GM23338 (cell line): ENCODE measurements at regions not wholly inside any gene's neighbourhood (a gene's known extent, or its start where the extent isn't known, plus 50 kb on each side); places are given as distances from the start of the nearest gene placed in this dataset.

ENCODE experiments used
- ATAC-seq: fragments of 200-7000 bp; cut with Tn5 transposase; 3 replicates; pipeline ENCODE4 v1.9.1; 2020
- DNase-seq: peaks from one replicate; pipeline ENCODE4 v3.0.0-alpha.2; 2015; ENCODE audit warnings: low spot score
- H2AFZ ChIP-seq: fragments of 200-600 bp; sonication (generic); 2 replicates; pipeline ENCODE4 v1.8.0; 2016; ENCODE audit warnings: antibody characterized with exemption, mild to moderate bottlenecking, moderate library complexity
- H3F3A ChIP-seq: fragments of 200-600 bp; sonication (generic); replicated peaks from 2 replicates; pipeline ENCODE4 v1.8.0; 2017; ENCODE audit warnings: antibody characterized with exemption, mixed run types, low read depth
- H3K27ac ChIP-seq: fragments of 200-600 bp; sonication (generic); 2 replicates; pipeline ENCODE4 v1.6.1; 2016; ENCODE audit warnings: low read depth
- H3K27me3 ChIP-seq: fragments of 200-600 bp; sonication (generic); 2 replicates; pipeline ENCODE4 v1.8.0; 2016; ENCODE audit warnings: mild to moderate bottlenecking, mixed run types, moderate library complexity; ENCODE audit not compliant: insufficient read depth
- H3K36me3 ChIP-seq: fragments of 200-600 bp; sonication (generic); 2 replicates; pipeline ENCODE4 v1.8.0; 2016; ENCODE audit warnings: mild to moderate bottlenecking; ENCODE audit not compliant: insufficient read depth
- H3K4me1 ChIP-seq: fragments of 200-600 bp; sonication (generic); 2 replicates; pipeline ENCODE4 v1.8.0; 2016; ENCODE audit warnings: mild to moderate bottlenecking, moderate library complexity; ENCODE audit not compliant: insufficient read depth
- H3K4me2 ChIP-seq: fragments of 200-600 bp; sonication (generic); 2 replicates; pipeline ENCODE4 v1.7.1; 2017; ENCODE audit warnings: mixed run types
- H3K4me3 ChIP-seq: fragments of 200-600 bp; sonication (generic); 2 replicates; pipeline ENCODE4 v1.6.1; 2016; ENCODE audit warnings: mixed run types
- H3K79me2 ChIP-seq: fragments of 200-600 bp; sonication (generic); replicated peaks from 2 replicates; pipeline ENCODE4 v1.8.0; 2017; ENCODE audit warnings: mild to moderate bottlenecking; ENCODE audit not compliant: insufficient read depth
- H3K9me2 ChIP-seq: fragments of 200-600 bp; sonication (generic); 2 replicates; pipeline ENCODE4 v1.8.0; 2017; ENCODE audit not compliant: insufficient read depth
- H4K20me1 ChIP-seq: fragments of 200-600 bp; sonication (generic); replicated peaks from 2 replicates; pipeline ENCODE4 v1.8.0; 2017; ENCODE audit warnings: mild to moderate bottlenecking; ENCODE audit not compliant: insufficient read depth
- H3K27ac Mint-ChIP-seq: 2 replicates; pipeline ENCODE4 v1.8.0; 2020; ENCODE audit warnings: inconsistent platforms, mild to moderate bottlenecking, moderate library complexity, mixed read lengths
- H3K27me3 Mint-ChIP-seq: 3 replicates; pipeline ENCODE4 v1.8.0; 2022; ENCODE audit warnings: low read depth, mild to moderate bottlenecking, moderate library complexity, mixed read lengths, inconsistent platforms; ENCODE audit not compliant: insufficient read depth, poor library complexity
- H3K36me3 Mint-ChIP-seq: 3 replicates; pipeline ENCODE4 v1.8.0; 2021; ENCODE audit warnings: low read depth, mild to moderate bottlenecking, inconsistent platforms, moderate library complexity, mixed read lengths
- H3K4me1 Mint-ChIP-seq: 3 replicates; pipeline ENCODE4 v1.8.0; 2020; ENCODE audit warnings: mild to moderate bottlenecking, inconsistent platforms, mixed read lengths
- H3K4me3 Mint-ChIP-seq: 3 replicates; pipeline ENCODE4 v1.8.0; 2021; ENCODE audit warnings: moderate library complexity, mild to moderate bottlenecking, inconsistent platforms, mixed read lengths
- H3K9me3 Mint-ChIP-seq: 3 replicates; pipeline ENCODE4 v1.8.0; 2020; ENCODE audit warnings: moderate library complexity, mild to moderate bottlenecking, inconsistent platforms, mixed read lengths
- CREB1 ChIP-seq: fragments of 250-450 bp; sonication (Bioruptor Pico); IDR thresholded peaks from 2 replicates; pipeline ENCODE4 v1.5.0; 2020; ENCODE audit warnings: low read depth, mild to moderate bottlenecking, moderate library complexity
- CTCF ChIP-seq, 2 experiments: fragments of 200-600 bp in 1 of 2; sonication (generic) in 1 of 2; conservative IDR thresholded peaks; 2 replicates each; pipeline versions ENCODE4 v1.5.1 to v1.6.1; 2016 to 2017; ENCODE audit warnings: antibody characterized with exemption in 2 of 2, low read depth in 2 of 2, mild to moderate bottlenecking in 2 of 2, moderate library complexity in 1 of 2
- EZH2 ChIP-seq: fragments of 200-600 bp; sonication (generic); IDR thresholded peaks from one replicate; pipeline ENCODE4 v1.8.0; 2017; ENCODE audit warnings: antibody characterized with exemption, mild to moderate bottlenecking, low read depth; ENCODE audit not compliant: unreplicated experiment
- JUNB ChIP-seq: IDR thresholded peaks from one replicate; pipeline ENCODE4 v1.6.1; 2016; ENCODE audit warnings: antibody characterized with exemption; ENCODE audit not compliant: unreplicated experiment
- NANOG ChIP-seq: IDR thresholded peaks from 2 replicates; pipeline ENCODE4 v1.6.1; 2016; ENCODE audit warnings: antibody characterized with exemption, borderline replicate concordance
- POLR2AphosphoS5 ChIP-seq: IDR thresholded peaks from 2 replicates; pipeline ENCODE4 v1.6.1; 2016; ENCODE audit warnings: antibody characterized with exemption, low read depth
- STAT1 ChIP-seq: IDR thresholded peaks from one replicate; pipeline ENCODE4 v1.6.1; 2016; ENCODE audit warnings: antibody characterized with exemption; ENCODE audit not compliant: unreplicated experiment
- ZNF114 ChIP-seq: fragments of 250-450 bp; sonication (Bioruptor Pico); IDR thresholded peaks from 2 replicates; pipeline ENCODE4 v1.5.0; 2020; ENCODE audit warnings: mild to moderate bottlenecking, moderate library complexity
- ZNF331 ChIP-seq: fragments of 250-450 bp; sonication (Bioruptor Pico); IDR thresholded peaks from 2 replicates; pipeline ENCODE4 v1.5.0; 2020; ENCODE audit warnings: low read depth, mild to moderate bottlenecking, moderate library complexity
- ZNF462 ChIP-seq: fragments of 250-450 bp; sonication (Bioruptor Pico); IDR thresholded peaks from 2 replicates; pipeline ENCODE4 v1.5.0; 2020; ENCODE audit warnings: mild to moderate bottlenecking, moderate library complexity

GRCh38 chr20:56861590-56861989 is 232.5 kb downstream of the TFAP2C start (continued):
- TF ChIP-seq POLR2AphosphoS5 (no peak), NANOG (no peak), EZH2 (no peak), STAT1 (no peak), ZNF114 (no peak), ZNF462 (no peak), JUNB (no peak)

GRCh38 chr20:56865055-56865454 is 235.9 kb downstream of the TFAP2C start:
- peaks cover 21% of the 10 kb centered on the region for H3K4me1 ChIP-seq
- H3K27me3 Mint-ChIP-seq: peaks cover 12% of the 10 kb centered on the region
- no peak overlapping the region for H3K27ac Mint-ChIP-seq
- no peak for TF ChIP-seq JUNB
- TF ChIP-seq EZH2: no peak
- no peak for TF ChIP-seq ZNF114
- no peak for TF ChIP-seq CTCF (conservative IDR thresholded peaks at IDR 0.05; ENCODE audit: low read depth in 2 of 2)
- no peak for TF ChIP-seq CREB1 (CRISPR knock-in tag)
- no peak for TF ChIP-seq ZNF331 (CRISPR knock-in tag)
- no peak for TF ChIP-seq NANOG
- no peak for TF ChIP-seq POLR2AphosphoS5

More at GRCh38 chr20:56865055-56865454, 235.9 kb downstream of the TFAP2C start:
- Histone ChIP-seq H3K27ac (no peak overlapping the region), H2AFZ (peak overlapping the region; percentile 69), H3K4me2 (no peak overlapping the region), H3K27me3 (no peaks in the 10 kb centered on the region), H3K9me2 (no peaks in the 10 kb centered on the region), H4K20me1 (no peaks in the 10 kb centered on the region), H3K4me3 (no peak overlapping the region), H3K36me3 (no peaks in the 10 kb centered on the region), H3F3A (no peaks in the 10 kb centered on the region), H3K79me2 (no peaks in the 10 kb centered on the region)
- ATAC-seq (no peak), DNase-seq (no peak)
- Mint-ChIP-seq H3K4me3 (no peak overlapping the region), H3K9me3 (no peaks in the 10 kb centered on the region), H3K4me1 (peaks cover 24% of the 10 kb centered on the region), H3K36me3 (no peaks in the 10 kb centered on the region)
